ENCODE measurements at regions not wholly inside any gene's neighbourhood (a gene's known extent, or its start where the extent isn't known, plus 50 kb on each side); places are given as distances from the start of the nearest gene placed in this dataset.

DNA sequence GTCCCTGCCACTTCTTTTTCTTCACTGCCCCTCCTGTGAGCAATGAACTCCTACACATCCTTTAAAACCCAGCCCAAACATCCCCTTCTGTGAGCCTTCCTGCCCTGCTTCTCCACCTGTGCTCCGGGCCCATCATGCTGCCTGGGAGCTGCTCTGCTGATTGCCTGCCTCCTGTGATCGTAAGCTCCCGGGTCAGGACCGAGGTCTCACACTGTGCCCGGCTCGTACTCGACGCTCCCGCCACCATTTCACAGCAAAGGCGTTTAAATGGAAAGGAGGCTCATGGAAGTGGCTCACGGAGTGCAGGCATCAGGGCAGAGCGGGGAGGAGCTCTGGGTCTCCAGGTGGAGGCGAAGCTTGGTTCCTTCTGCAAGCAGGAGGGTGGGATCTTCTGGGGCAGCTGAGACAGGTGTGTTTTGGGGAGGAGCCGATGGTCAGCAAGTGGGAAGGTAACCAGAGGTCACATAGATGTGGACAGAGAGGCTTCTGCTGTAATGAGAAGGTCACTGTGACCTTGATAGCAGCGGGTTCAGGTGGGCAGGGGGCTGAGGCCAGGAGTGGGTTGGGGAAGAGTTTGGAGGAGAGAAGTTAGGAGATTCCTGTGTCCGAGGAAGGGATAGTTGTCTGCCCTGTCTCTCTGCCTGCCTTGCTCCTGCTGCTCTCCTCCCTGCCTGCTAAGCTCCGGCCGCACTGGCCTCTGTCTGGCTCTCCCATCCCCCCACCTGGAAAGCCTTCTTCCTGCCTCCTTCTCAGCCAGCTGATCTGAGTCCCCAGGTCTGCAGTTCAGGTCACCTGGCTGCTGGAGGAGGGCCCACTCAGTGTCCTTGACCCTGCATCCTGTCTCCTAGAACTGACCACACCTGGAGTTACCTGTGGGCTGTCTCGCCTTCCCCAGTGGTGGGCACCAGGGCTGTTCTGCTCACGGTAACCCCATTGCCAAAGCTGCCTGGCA, 52.7 kb upstream of the FRMD1 start:
- FAIRE-seq: no peak
- Histone ChIP-seq H3K4me3 (ENCODE audit: control insufficient read depth in 2 of 3, extremely low read depth in 1 of 3, insufficient read depth in 2 of 3, low read depth in 1 of 3, low read length in 3 of 3) (no peak overlapping the region), H4K20me1 (ENCODE audit: control insufficient read depth, extremely low read depth, insufficient read depth, low read length) (no peaks in the 10 kb centered on the region), H3K79me2 (ENCODE audit: control insufficient read depth, insufficient read depth, low read length) (no peaks in the 10 kb centered on the region), H3K4me2 (ENCODE audit: control insufficient read depth, extremely low read depth, insufficient read depth, low read depth, low read length) (no peak overlapping the region), H3K27ac (ENCODE audit: control insufficient read depth, insufficient read depth, low read length) (no peak overlapping the region), H3K9me3 (ENCODE audit: control insufficient read depth, low read depth, low read length) (no peaks in the 10 kb centered on the region), H2AFZ (ENCODE audit: control insufficient read depth, low read length) (no peak overlapping the region), H3K9ac (ENCODE audit: control insufficient read depth, extremely low read depth, insufficient read depth, low read length) (no peak overlapping the region), H3K4me1 (ENCODE audit: control insufficient read depth, extremely low read depth, insufficient read depth, low read length) (no peaks in the 10 kb centered on the region), H3K36me3 (ENCODE audit: control insufficient read depth in 2 of 2, extremely low read depth in 1 of 2, insufficient read depth in 2 of 2, low read length in 2 of 2) (no peaks in the 10 kb centered on the region), H3K27me3 (ENCODE audit: control insufficient read depth, extremely low read depth, insufficient read depth, low read length) (peaks cover 13% of the 10 kb centered on the region), H3K9me1 (ENCODE audit: control insufficient read depth, extremely low read depth, insufficient read depth, low read length) (no peaks in the 10 kb centered on the region)
- DNase-seq (ENCODE audit: low read depth, low spot score): no peak
- TF ChIP-seq EZH2 (IDR thresholded peaks at IDR 0.05; ENCODE audit: low read length): no peak
- TF ChIP-seq CTCF (optimal IDR thresholded peaks at IDR 0.05 in 1 of 3, IDR thresholded peaks at IDR 0.05 in 1 of 3, conservative IDR thresholded peaks at IDR 0.05 in 1 of 3; ENCODE audit: extremely low read depth in 1 of 3, insufficient read depth in 2 of 3, low read length in 3 of 3): no peak
- dilution Hi-C loops (cut with MboI; ENCODE audit: extremely low pct_ligation_motif_present, low sequenced_read_pairs): no loop called here

DNA sequence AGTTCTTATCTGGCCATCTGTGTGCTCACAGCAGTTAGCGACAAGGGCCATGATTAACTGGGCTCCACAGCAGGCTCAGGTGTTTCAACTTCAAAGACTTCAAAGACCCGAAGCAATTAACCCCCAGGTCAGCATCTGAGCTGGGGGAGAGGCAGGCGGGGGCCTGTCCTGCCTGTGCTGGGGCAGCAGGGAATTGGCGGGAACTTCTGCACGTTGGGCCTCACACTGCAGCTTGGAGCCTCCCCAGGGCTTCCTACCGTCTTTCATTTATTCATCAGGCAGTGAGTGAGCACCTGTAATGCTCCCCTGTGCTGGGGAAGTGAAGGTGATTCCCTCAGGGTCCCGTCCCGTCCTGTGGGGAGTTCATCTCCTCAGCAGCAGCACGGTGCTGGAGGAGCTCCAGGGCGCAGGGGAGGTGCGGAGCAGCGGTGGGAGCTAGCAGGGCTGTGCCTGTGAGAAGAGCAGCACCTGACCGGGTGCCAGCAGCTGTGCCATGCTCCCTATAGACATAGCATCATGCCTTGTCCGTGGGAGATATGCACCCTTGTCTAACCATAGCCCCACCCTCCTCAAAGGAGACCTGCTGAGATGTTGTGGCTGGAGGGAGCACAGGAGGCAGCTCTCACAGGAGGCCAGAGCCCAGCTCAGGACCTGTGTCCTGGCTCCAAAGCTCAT, 51.8 kb upstream of the FRMD1 start:
- no peaks in the 10 kb centered on the region for H3K9me3 ChIP-seq (ENCODE audit: control insufficient read depth, low read depth, low read length)
- H2AFZ ChIP-seq (ENCODE audit: control insufficient read depth, low read length): no peak overlapping the region
- no peak for DNase-seq (ENCODE audit: low read depth, low spot score)
- H3K27me3 ChIP-seq (ENCODE audit: control insufficient read depth, extremely low read depth, insufficient read depth, low read length): peaks cover 13% of the 10 kb centered on the region
- no peaks in the 10 kb centered on the region for H3K4me1 ChIP-seq (ENCODE audit: control insufficient read depth, extremely low read depth, insufficient read depth, low read length)
- FAIRE-seq: no peak
- no peak overlapping the region for H3K4me3 ChIP-seq (ENCODE audit: control insufficient read depth in 2 of 3, extremely low read depth in 1 of 3, insufficient read depth in 2 of 3, low read depth in 1 of 3, low read length in 3 of 3)
- no peaks in the 10 kb centered on the region for H3K36me3 ChIP-seq (ENCODE audit: control insufficient read depth in 2 of 2, extremely low read depth in 1 of 2, insufficient read depth in 2 of 2, low read length in 2 of 2)
- H3K9ac ChIP-seq (ENCODE audit: control insufficient read depth, extremely low read depth, insufficient read depth, low read length): no peak overlapping the region
- H3K27ac ChIP-seq (ENCODE audit: control insufficient read depth, insufficient read depth, low read length): no peak overlapping the region
- H3K79me2 ChIP-seq (ENCODE audit: control insufficient read depth, insufficient read depth, low read length): no peaks in the 10 kb centered on the region
- H3K9me1 ChIP-seq (ENCODE audit: control insufficient read depth, extremely low read depth, insufficient read depth, low read length): no peaks in the 10 kb centered on the region
- no peaks in the 10 kb centered on the region for H4K20me1 ChIP-seq (ENCODE audit: control insufficient read depth, extremely low read depth, insufficient read depth, low read length)
- no peak overlapping the region for H3K4me2 ChIP-seq (ENCODE audit: control insufficient read depth, extremely low read depth, insufficient read depth, low read depth, low read length)
- no peak for TF ChIP-seq CTCF (optimal IDR thresholded peaks at IDR 0.05 in 1 of 3, IDR thresholded peaks at IDR 0.05 in 1 of 3, conservative IDR thresholded peaks at IDR 0.05 in 1 of 3; ENCODE audit: extremely low read depth in 1 of 3, insufficient read depth in 2 of 3, low read length in 3 of 3)
- TF ChIP-seq EZH2 (IDR thresholded peaks at IDR 0.05; ENCODE audit: low read length): no peak
- dilution Hi-C loops (cut with MboI; ENCODE audit: extremely low pct_ligation_motif_present, low sequenced_read_pairs): no loop called here
